MCF 10A (cell line): ENCODE measurements at regions not wholly inside any gene's neighbourhood (a gene's known extent, or its start where the extent isn't known, plus 50 kb on each side); places are given as distances from the start of the nearest gene placed in this dataset.

ENCODE experiments used
- BruUV-seq: library from RNA; stranded (reverse); fragments of 400-500 nt; replicated peaks from 2 replicates; lab custom pipeline; 2021; lab: Mats Ljungman, UMichigan
- CTCF ChIA-PET: fragments of 300-600 bp; sonication (Branson Sonifier 250); formaldehyde crosslinking; extraction: SDS; loops from one replicate; lab custom pipeline; 2021; ENCODE audit warnings: antibody characterized with exemption, inconsistent platforms; lab: Yijun Ruan, JAX
- POLR2A ChIA-PET: fragments of 300-600, 350-650 bp; sonication (Branson Sonifier 250); formaldehyde crosslinking; extraction: SDS; loops from one replicate; lab custom pipeline; 2020; ENCODE audit warnings: antibody characterized with exemption, inconsistent platforms; lab: Yijun Ruan, JAX
- DNase-seq: peaks from one replicate; pipeline ENCODE4 v3.0.0-alpha.2; 2018; ENCODE audit not compliant: unreplicated experiment
- H3K27ac Mint-ChIP-seq: one replicate; pipeline ENCODE4 v1.8.0; 2022; ENCODE audit warnings: mild to moderate bottlenecking, low read depth, mixed read lengths; ENCODE audit not compliant: unreplicated experiment
- H3K27me3 Mint-ChIP-seq: one replicate; pipeline ENCODE4 v1.8.0; 2022; ENCODE audit warnings: mixed read lengths; ENCODE audit not compliant: insufficient read depth, unreplicated experiment
- H3K36me3 Mint-ChIP-seq: one replicate; pipeline ENCODE4 v1.8.0; 2022; ENCODE audit warnings: mild to moderate bottlenecking, moderate library complexity, mixed read lengths; ENCODE audit not compliant: insufficient read depth, unreplicated experiment
- H3K4me1 Mint-ChIP-seq: one replicate; pipeline ENCODE4 v1.8.0; 2022; ENCODE audit warnings: mixed read lengths; ENCODE audit not compliant: insufficient read depth, unreplicated experiment
- H3K4me3 Mint-ChIP-seq: one replicate; pipeline ENCODE4 v1.8.0; 2022; ENCODE audit warnings: mild to moderate bottlenecking, moderate library complexity, mixed read lengths; ENCODE audit not compliant: unreplicated experiment
- H3K9me3 Mint-ChIP-seq: one replicate; pipeline ENCODE4 v1.8.0; 2022; ENCODE audit warnings: mixed read lengths; ENCODE audit not compliant: unreplicated experiment
- intact Hi-C: fragments of 100-400 bp; cut with micrococcal nuclease; formaldehyde crosslinking; loops from 2 replicates; pipeline ENCODE4 v1.14.1; 2022
- TF ChIP-seq, protein P1 (sequence below): fragments of 200-600 bp; IDR thresholded peaks from one replicate; pipeline ENCODE4 v1.8.0; 2022; ENCODE audit warnings: antibody characterized with exemption, mild to moderate bottlenecking; ENCODE audit not compliant: unreplicated experiment

- TF ChIP-seq, protein P1, sequence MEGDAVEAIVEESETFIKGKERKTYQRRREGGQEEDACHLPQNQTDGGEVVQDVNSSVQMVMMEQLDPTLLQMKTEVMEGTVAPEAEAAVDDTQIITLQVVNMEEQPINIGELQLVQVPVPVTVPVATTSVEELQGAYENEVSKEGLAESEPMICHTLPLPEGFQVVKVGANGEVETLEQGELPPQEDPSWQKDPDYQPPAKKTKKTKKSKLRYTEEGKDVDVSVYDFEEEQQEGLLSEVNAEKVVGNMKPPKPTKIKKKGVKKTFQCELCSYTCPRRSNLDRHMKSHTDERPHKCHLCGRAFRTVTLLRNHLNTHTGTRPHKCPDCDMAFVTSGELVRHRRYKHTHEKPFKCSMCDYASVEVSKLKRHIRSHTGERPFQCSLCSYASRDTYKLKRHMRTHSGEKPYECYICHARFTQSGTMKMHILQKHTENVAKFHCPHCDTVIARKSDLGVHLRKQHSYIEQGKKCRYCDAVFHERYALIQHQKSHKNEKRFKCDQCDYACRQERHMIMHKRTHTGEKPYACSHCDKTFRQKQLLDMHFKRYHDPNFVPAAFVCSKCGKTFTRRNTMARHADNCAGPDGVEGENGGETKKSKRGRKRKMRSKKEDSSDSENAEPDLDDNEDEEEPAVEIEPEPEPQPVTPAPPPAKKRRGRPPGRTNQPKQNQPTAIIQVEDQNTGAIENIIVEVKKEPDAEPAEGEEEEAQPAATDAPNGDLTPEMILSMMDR, result no peak
- BruUV-seq, result no TSS peak
- no peak overlapping the region for H3K4me3 Mint-ChIP-seq
Observed at GRCh38 chr1:165137551-165138316, 218.8 kb downstream of the LMX1A start.

DNA sequence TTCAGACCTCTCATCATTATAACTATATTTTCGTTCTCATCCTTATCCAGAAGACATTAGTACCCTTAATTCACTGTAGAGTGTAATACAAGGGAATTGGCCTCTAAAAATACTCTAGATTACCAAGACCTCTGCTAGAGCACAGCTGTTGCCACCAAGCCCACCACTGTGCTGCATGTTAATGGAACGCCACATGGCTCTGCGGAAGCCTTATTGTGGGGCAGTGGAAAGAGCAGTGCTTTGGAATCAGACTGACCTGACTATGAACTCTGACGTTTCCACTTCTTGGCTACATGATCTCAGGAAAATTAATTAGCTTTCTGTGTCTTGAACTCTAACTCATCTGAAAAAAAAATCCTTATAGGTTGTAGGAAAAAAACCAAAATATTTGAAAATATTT is 222.1 kb downstream of the LMX1A start:
- POLR2A ChIA-PET, result no interaction called here
- no TSS peak for BruUV-seq
- TF ChIP-seq, protein P1, result no peak
- CTCF ChIA-PET, result interaction anchor here (0.6 to 3.5 kb wide), 6 partner anchors 9 to 233 kb away, joined by 3 to 35 read pairs (median 6); no protein-coding TSS in a partner anchor
- no peaks in the 10 kb centered on the region for H3K36me3 Mint-ChIP-seq
- no peak for DNase-seq
- no peaks in the 10 kb centered on the region for H3K9me3 Mint-ChIP-seq
- H3K27me3 Mint-ChIP-seq, result peaks cover 76% of the 10 kb centered on the region
- H3K27ac Mint-ChIP-seq, result no peak overlapping the region
- no peak overlapping the region for H3K4me3 Mint-ChIP-seq
- peaks cover 5% of the 10 kb centered on the region for H3K4me1 Mint-ChIP-seq
- intact Hi-C loops, result no loop called here

More at GRCh38 chr1:165137551-165138316, 218.8 kb downstream of the LMX1A start:
- peaks cover 86% of the 10 kb centered on the region for H3K27me3 Mint-ChIP-seq
- ChIA-PET POLR2A (interaction anchor here (0.7 kb wide), 1 partner anchor 18 kb away, joined by 3 read pairs; no protein-coding TSS in a partner anchor), CTCF (interaction anchor here (0.7 to 14.5 kb wide), 5 partner anchors 10 to 1780 kb away, joined by 3 to 334 read pairs (median 10); no protein-coding TSS in a partner anchor)
- no peaks in the 10 kb centered on the region for H3K36me3 Mint-ChIP-seq
- H3K27ac Mint-ChIP-seq, result no peak overlapping the region
- intact Hi-C loops, result no loop called here
- no peak for DNase-seq
- H3K4me1 Mint-ChIP-seq, result peaks cover 5% of the 10 kb centered on the region
- H3K9me3 Mint-ChIP-seq, result no peaks in the 10 kb centered on the region

- no peaks in the 10 kb centered on the region for H3K36me3 Mint-ChIP-seq
- DNase-seq, result peak; percentile 91
- TF ChIP-seq, protein P1, result peak; percentile 79
- CTCF ChIA-PET, result interaction anchor here (0.5 to 7.1 kb wide), 56 partner anchors 13 to 1992 kb away, joined by 3 to 174 read pairs (median 4); partner anchors contain the start of gene NUF2
- peaks cover 5% of the 10 kb centered on the region for H3K4me1 Mint-ChIP-seq
- POLR2A ChIA-PET, result interaction anchor here (0.6 to 0.7 kb wide), 2 partner anchors 173 to 239 kb away, joined by 3 read pairs; no protein-coding TSS in a partner anchor
- BruUV-seq, result no TSS peak
- H3K27me3 Mint-ChIP-seq, result peaks cover 82% of the 10 kb centered on the region
- no peaks in the 10 kb centered on the region for H3K9me3 Mint-ChIP-seq
- intact Hi-C loops, result loop anchor here (1.0 to 5.0 kb wide), 3 partner anchors 13 to 128 kb away; no protein-coding TSS in a partner anchor
- H3K4me3 Mint-ChIP-seq, result no peak overlapping the region
- no peak overlapping the region for H3K27ac Mint-ChIP-seq
Observed at GRCh38 chr1:165129568-165130164, 226.8 kb downstream of the LMX1A start.

DNA sequence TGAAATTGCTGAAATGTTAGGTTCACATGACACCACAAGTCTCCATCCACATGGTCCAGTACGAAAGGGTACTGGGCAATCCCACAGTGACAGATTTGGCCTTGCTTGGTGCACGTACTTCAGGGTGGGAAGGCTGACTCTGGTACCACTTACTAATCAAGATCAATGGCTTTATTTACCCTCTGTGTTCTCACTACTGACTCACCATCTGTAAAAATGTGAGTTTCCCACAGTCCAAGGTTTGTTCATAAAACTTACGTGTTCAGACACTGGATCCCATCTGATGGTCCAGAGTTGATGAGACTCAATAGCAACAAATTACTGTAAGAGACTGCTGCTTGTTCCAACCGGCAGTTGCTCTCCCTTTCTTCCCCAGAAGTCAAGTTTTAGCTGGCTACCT is 231.7 kb downstream of the LMX1A start:
- Mint-ChIP-seq H3K27ac (no peak overlapping the region), H3K36me3 (no peaks in the 10 kb centered on the region), H3K4me1 (no peaks in the 10 kb centered on the region), H3K27me3 (peaks cover 96% of the 10 kb centered on the region), H3K9me3 (no peaks in the 10 kb centered on the region), H3K4me3 (no peak overlapping the region)
- intact Hi-C loops, result loop anchor here (5.0 kb wide), 1 partner anchor 133 kb away; no protein-coding TSS in a partner anchor
- ChIA-PET POLR2A (no interaction called here), CTCF (interaction anchor here (0.6 to 7.1 kb wide), 10 partner anchors 9 to 279 kb away, joined by 3 to 160 read pairs (median 6); no protein-coding TSS in a partner anchor)
- no peak for DNase-seq
- no TSS peak for BruUV-seq
- TF ChIP-seq, protein P1, result no peak
